ENCODE measurements at regions not wholly inside any gene's neighbourhood (a gene's known extent, or its start where the extent isn't known, plus 50 kb on each side); places are given as distances from the start of the nearest gene placed in this dataset.

DNA sequence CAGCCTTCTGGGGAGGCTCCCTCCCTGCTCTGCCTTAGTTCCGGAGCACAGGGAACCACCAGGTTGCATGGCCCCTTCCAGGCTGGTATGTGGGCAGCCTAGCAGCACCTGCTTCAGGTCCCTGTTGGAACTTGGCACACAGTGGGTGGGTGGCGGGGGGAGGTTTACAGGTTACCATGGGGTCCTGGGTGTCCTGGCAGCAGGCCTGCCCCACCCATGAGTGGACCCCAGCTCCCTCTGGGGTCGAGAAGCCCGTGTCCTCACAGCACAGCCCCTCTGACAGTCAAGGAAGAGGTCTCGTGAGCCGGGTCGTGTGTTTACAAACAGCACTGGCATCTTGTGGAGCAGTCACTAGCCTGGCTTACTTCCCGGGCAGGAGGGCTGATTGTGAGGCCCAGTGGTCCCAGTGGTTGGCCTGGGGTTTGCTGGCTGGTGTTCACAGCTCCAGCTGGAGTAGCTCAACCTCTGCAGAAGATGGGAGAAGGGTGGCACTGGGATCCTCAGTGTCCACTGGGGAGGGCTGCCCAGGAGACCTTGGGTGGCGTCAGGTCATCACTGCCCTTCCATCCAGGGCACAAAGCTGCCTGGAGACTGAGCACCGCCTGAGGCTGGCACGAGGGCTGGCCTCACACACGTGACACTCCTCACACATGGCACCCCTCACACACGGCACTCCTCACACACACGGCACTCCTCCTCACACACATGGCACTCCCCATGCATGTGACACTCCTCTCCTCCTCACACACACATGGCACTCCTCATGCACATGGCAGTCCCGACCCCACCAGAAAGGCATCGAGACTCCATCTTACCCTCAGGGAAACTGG, 100.9 kb downstream of the RIPK4 start:
- TF ChIP-seq, protein P1, sequence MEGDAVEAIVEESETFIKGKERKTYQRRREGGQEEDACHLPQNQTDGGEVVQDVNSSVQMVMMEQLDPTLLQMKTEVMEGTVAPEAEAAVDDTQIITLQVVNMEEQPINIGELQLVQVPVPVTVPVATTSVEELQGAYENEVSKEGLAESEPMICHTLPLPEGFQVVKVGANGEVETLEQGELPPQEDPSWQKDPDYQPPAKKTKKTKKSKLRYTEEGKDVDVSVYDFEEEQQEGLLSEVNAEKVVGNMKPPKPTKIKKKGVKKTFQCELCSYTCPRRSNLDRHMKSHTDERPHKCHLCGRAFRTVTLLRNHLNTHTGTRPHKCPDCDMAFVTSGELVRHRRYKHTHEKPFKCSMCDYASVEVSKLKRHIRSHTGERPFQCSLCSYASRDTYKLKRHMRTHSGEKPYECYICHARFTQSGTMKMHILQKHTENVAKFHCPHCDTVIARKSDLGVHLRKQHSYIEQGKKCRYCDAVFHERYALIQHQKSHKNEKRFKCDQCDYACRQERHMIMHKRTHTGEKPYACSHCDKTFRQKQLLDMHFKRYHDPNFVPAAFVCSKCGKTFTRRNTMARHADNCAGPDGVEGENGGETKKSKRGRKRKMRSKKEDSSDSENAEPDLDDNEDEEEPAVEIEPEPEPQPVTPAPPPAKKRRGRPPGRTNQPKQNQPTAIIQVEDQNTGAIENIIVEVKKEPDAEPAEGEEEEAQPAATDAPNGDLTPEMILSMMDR (conservative IDR thresholded peaks at IDR 0.05 in 1 of 2, IDR thresholded peaks at IDR 0.05 in 1 of 2; ENCODE audit: low read depth in 1 of 2, low read length in 2 of 2) = no peak
- TF ChIP-seq EZH2 (IDR thresholded peaks at IDR 0.05; ENCODE audit: low read length, missing control alignments) = no peak

All from fibroblast of lung (primary cell).